H1 (cell line): ENCODE measurements at regions not wholly inside any gene's neighbourhood (a gene's known extent, or its start where the extent isn't known, plus 50 kb on each side); places are given as distances from the start of the nearest gene placed in this dataset.

Source experiments
- CTCF ChIA-PET: fragments of 300-600 bp; sonication (Branson Sonifier 250); formaldehyde crosslinking; loops from one replicate; lab custom pipeline; 2021; ENCODE audit not compliant: partially characterized antibody; lab: Charles Lee
- POLR2A ChIA-PET: fragments of 300-600 bp; sonication (Branson Sonifier 250); formaldehyde crosslinking; loops from one replicate; lab custom pipeline; 2021; ENCODE audit warnings: inconsistent platforms; ENCODE audit not compliant: partially characterized antibody; lab: Charles Lee
- DNase-seq, 2 experiments: peaks; one replicate each; pipeline versions ENCODE4 v3.0.0 to v3.0.0-alpha.2; 2010 to 2022; ENCODE audit warnings: low spot score in 2 of 2, low read depth in 1 of 2, mixed read lengths in 1 of 2
- FAIRE-seq: peaks from 2 replicates; lab custom pipeline; 2011; peaks lifted over from hg19 to GRCh38; lab: Jason Lieb, UNC
- H2AFZ ChIP-seq: 2 replicates; pipeline ENCODE4 v1.8.1; 2012; ENCODE audit warnings: low read length, inconsistent platforms
- H2AK5ac ChIP-seq: 2 replicates; pipeline ENCODE4 v1.6.1; 2013; ENCODE audit warnings: low read depth, low read length
- H2BK120ac ChIP-seq: replicated peaks from 2 replicates; pipeline ENCODE3; 2013; ENCODE audit warnings: low read depth, low read length, inconsistent platforms
- H2BK12ac ChIP-seq: 2 replicates; pipeline ENCODE4 v1.6.1; 2013; ENCODE audit warnings: low read depth, low read length
- H2BK15ac ChIP-seq: 2 replicates; pipeline ENCODE4 v1.6.1; 2013; ENCODE audit warnings: low read length
- H2BK20ac ChIP-seq: 2 replicates; pipeline ENCODE4 v1.6.1; 2013; ENCODE audit warnings: low read length
- H2BK5ac ChIP-seq: 2 replicates; pipeline ENCODE4 v1.6.1; 2013; ENCODE audit warnings: low read depth, low read length
- H3K14ac ChIP-seq: 2 replicates; pipeline ENCODE4 v1.6.1; 2013; ENCODE audit warnings: inconsistent platforms; ENCODE audit not compliant: insufficient read length
- H3K18ac ChIP-seq: 2 replicates; pipeline ENCODE4 v1.6.1; 2013; ENCODE audit warnings: low read length; ENCODE audit errors: extremely low read depth
- H3K23ac ChIP-seq: 2 replicates; pipeline ENCODE4 v1.6.1; 2013; ENCODE audit warnings: inconsistent platforms; ENCODE audit not compliant: insufficient read length
- H3K23me2 ChIP-seq: 2 replicates; pipeline ENCODE4 v1.6.1; 2013; ENCODE audit warnings: low read depth, low read length
- H3K27ac ChIP-seq: 2 replicates; pipeline ENCODE4 v1.6.1; 2011; ENCODE audit warnings: low read depth, low read length, inconsistent platforms
- H3K27me3 ChIP-seq, 4 experiments: replicated peaks in 1 of 4; 1 replicate in 1 of 4; 2 replicates in 3 of 4; pipeline versions ENCODE4 v1.6.1 to v1.8.1; 2011 to 2013; ENCODE audit warnings: low read length in 3 of 4, mild to moderate bottlenecking in 3 of 4, inconsistent platforms in 2 of 4, mixed read lengths in 2 of 4, moderate library complexity in 1 of 4; ENCODE audit not compliant: control insufficient read depth in 3 of 4, insufficient read depth in 3 of 4; ENCODE audit errors: extremely low read depth in 1 of 4
- H3K36me3 ChIP-seq, 4 experiments: 2 replicates each; pipeline versions ENCODE4 v1.6.1 to v1.8.1; 2011 to 2013; ENCODE audit warnings: mild to moderate bottlenecking in 4 of 4, low read length in 3 of 4, moderate library complexity in 2 of 4, control low read depth in 1 of 4, inconsistent platforms in 1 of 4; ENCODE audit not compliant: insufficient read depth in 4 of 4, control insufficient read depth in 2 of 4
- H3K4ac ChIP-seq: replicated peaks from 2 replicates; pipeline ENCODE3; 2013; ENCODE audit warnings: low read length, low read depth, mixed read lengths, inconsistent platforms; ENCODE audit not compliant: insufficient read length
- H3K4me1 ChIP-seq, 4 experiments: replicated peaks in 1 of 4; 1 replicate in 1 of 4; 2 replicates in 3 of 4; pipeline versions ENCODE4 v1.6.1 to v1.8.1; 2011 to 2013; ENCODE audit warnings: low read length in 3 of 4, inconsistent platforms in 2 of 4, mixed read lengths in 1 of 4; ENCODE audit not compliant: insufficient read depth in 4 of 4, control insufficient read depth in 3 of 4
- H3K4me2 ChIP-seq, 2 experiments: 2 replicates each; pipeline versions ENCODE4 v1.6.1 to v1.8.1; 2011 to 2013; ENCODE audit warnings: low read depth in 2 of 2, low read length in 2 of 2, control low read depth in 1 of 2, inconsistent platforms in 1 of 2, mild to moderate bottlenecking in 1 of 2; ENCODE audit not compliant: insufficient read depth in 1 of 2
- H3K4me3 ChIP-seq, 4 experiments: fragments of 200-600, 300-600 bp in 1 of 4; sonication (generic), shearing (Covaris generic), sonication (Bioruptor Twin) in 1 of 4; 2 replicates each; pipeline versions ENCODE4 v1.5.1 to v1.8.1; 2011 to 2016; ENCODE audit warnings: low read length in 4 of 4, low read depth in 3 of 4, control low read depth in 2 of 4, inconsistent platforms in 2 of 4, mild to moderate bottlenecking in 2 of 4, mixed read lengths in 1 of 4, moderate library complexity in 1 of 4; ENCODE audit not compliant: insufficient read depth in 2 of 4; ENCODE audit errors: extremely low read depth in 1 of 4
- H3K56ac ChIP-seq: replicated peaks from 2 replicates; pipeline ENCODE3; 2013; ENCODE audit warnings: low read depth, mild to moderate bottlenecking, mixed read lengths, low read length, inconsistent platforms; ENCODE audit not compliant: insufficient read length
- H3K79me1 ChIP-seq: 2 replicates; pipeline ENCODE4 v1.6.1; 2013; ENCODE audit warnings: low read depth, low read length, control low read depth
- H3K79me2 ChIP-seq, 2 experiments: 2 replicates each; pipeline versions ENCODE4 v1.6.1 to v1.8.1; 2012 to 2013; ENCODE audit warnings: low read length in 2 of 2, mild to moderate bottlenecking in 2 of 2, inconsistent platforms in 1 of 2; ENCODE audit not compliant: insufficient read depth in 2 of 2, control insufficient read depth in 1 of 2
- H3K9ac ChIP-seq, 4 experiments: replicated peaks in 1 of 4; 1 replicate in 1 of 4; 2 replicates in 3 of 4; pipeline versions ENCODE4 v1.6.1 to v1.8.1; 2011 to 2013; ENCODE audit warnings: low read depth in 3 of 4, low read length in 3 of 4, control low read depth in 2 of 4, mild to moderate bottlenecking in 2 of 4, moderate library complexity in 2 of 4, inconsistent platforms in 1 of 4; ENCODE audit errors: extremely low read depth in 1 of 4
- H3K9me3 ChIP-seq, 2 experiments: 2 replicates each; pipeline versions ENCODE4 v1.6.1 to v1.8.1; 2012 to 2013; ENCODE audit warnings: mild to moderate bottlenecking in 2 of 2, moderate library complexity in 2 of 2, control low read depth in 1 of 2, inconsistent platforms in 1 of 2, low read depth in 1 of 2, low read length in 1 of 2, mixed read lengths in 1 of 2; ENCODE audit not compliant: insufficient read depth in 2 of 2
- H4K20me1 ChIP-seq, 2 experiments: replicated peaks in 1 of 2; 2 replicates each; pipeline versions ENCODE3 to v1.8.1; 2011 to 2013; ENCODE audit warnings: inconsistent platforms in 2 of 2, low read length in 2 of 2, mild to moderate bottlenecking in 1 of 2; ENCODE audit not compliant: insufficient read depth in 2 of 2, control insufficient read depth in 1 of 2
- H4K5ac ChIP-seq: 2 replicates; pipeline ENCODE4 v1.6.1; 2013; ENCODE audit warnings: low read length, low read depth, mixed read lengths, inconsistent platforms; ENCODE audit not compliant: insufficient read length
- H4K8ac ChIP-seq: 2 replicates; pipeline ENCODE4 v1.8.0; 2013; ENCODE audit warnings: mild to moderate bottlenecking, moderate library complexity, low read length, inconsistent platforms; ENCODE audit not compliant: insufficient read depth; ENCODE audit errors: extremely low read depth
- H4K91ac ChIP-seq: replicated peaks from 2 replicates; pipeline ENCODE3; 2013; ENCODE audit warnings: low read length, mixed read lengths, inconsistent platforms; ENCODE audit not compliant: insufficient read length
- SP2 ChIP-seq: IDR thresholded peaks from 2 replicates; pipeline ENCODE4 v1.6.1; 2012; ENCODE audit warnings: mild to moderate bottlenecking, low read length, inconsistent platforms
- TBP ChIP-seq: IDR thresholded peaks from 2 replicates; pipeline ENCODE4 v1.6.1; 2011; ENCODE audit warnings: low read depth, low read length, improper control_type of control experiment
- WGBS, 2 experiments: shearing (Covaris generic) in 1 of 2; methylation state at CpG; one replicate each; pipeline versions ENCODE4 v1.1.6 to v1.1.7; 2013 to 2015; ENCODE audit warnings: low lambda C conversion rate in 2 of 2, mixed read lengths in 2 of 2, inconsistent platforms in 1 of 2, low coverage in 1 of 2, missing lambda C conversion rate in 1 of 2; ENCODE audit not compliant: insufficient replicate concordance in 2 of 2, insufficient coverage in 1 of 2, insufficient read length in 1 of 2; ENCODE audit errors: extremely low coverage in 1 of 2, missing lambda C conversion rate in 1 of 2; 5-methylcytosine and 5-hydroxymethylcytosine counted together

- no peak overlapping the region for H2AFZ ChIP-seq
- no peak overlapping the region for H2BK12ac ChIP-seq
- H3K27ac ChIP-seq: no peak overlapping the region
- FAIRE-seq: no peak
- no peak overlapping the region for H4K5ac ChIP-seq
- no peaks in the 10 kb centered on the region for H3K9me3 ChIP-seq
- no peak overlapping the region for H3K4me3 ChIP-seq
- H2BK20ac ChIP-seq: no peak overlapping the region
- no peaks in the 10 kb centered on the region for H3K23me2 ChIP-seq
- H2BK5ac ChIP-seq: no peak overlapping the region
- ChIA-PET CTCF (no interaction called here), POLR2A (no interaction called here)
- H3K23ac ChIP-seq: no peak overlapping the region
- H2AK5ac ChIP-seq: no peak overlapping the region
- no peak overlapping the region for H3K4me2 ChIP-seq
- no peak overlapping the region for H2BK120ac ChIP-seq
- no peaks in the 10 kb centered on the region for H3K79me2 ChIP-seq
- H4K8ac ChIP-seq: no peak overlapping the region
- H3K14ac ChIP-seq: no peak overlapping the region
- H2BK15ac ChIP-seq: no peak overlapping the region
- H3K36me3 ChIP-seq: no peaks in the 10 kb centered on the region
- H3K4me1 ChIP-seq: no peaks in the 10 kb centered on the region
- no peaks in the 10 kb centered on the region for H4K20me1 ChIP-seq
- no peak overlapping the region for H4K91ac ChIP-seq
- no peak overlapping the region for H3K9ac ChIP-seq
- no peaks in the 10 kb centered on the region for H3K27me3 ChIP-seq
- H3K18ac ChIP-seq: no peak overlapping the region
- H3K4ac ChIP-seq: no peak overlapping the region
- no peak for DNase-seq
- H3K79me1 ChIP-seq: no peaks in the 10 kb centered on the region
- no peak overlapping the region for H3K56ac ChIP-seq
- WGBS, 2 experiments: 96% methylated on average over 6 of the region's 6 CpGs; no CpG with 5 or more reads in 1 of the 2 experiments
- TF ChIP-seq TBP: no peak
- TF ChIP-seq SP2: no peak
Observed at GRCh38 chr5:145077028-145077427, 758.1 kb downstream of the PRELID2 start.
